HG02943 (cell line): ENCODE measurements at regions not wholly inside any gene's neighbourhood (a gene's known extent, or its start where the extent isn't known, plus 50 kb on each side); places are given as distances from the start of the nearest gene placed in this dataset.

ENCODE experiments used
- ATAC-seq: cut with Tn5 transposase; IDR thresholded peaks from one replicate; pipeline ENCODE4 v1.9.1; 2021; ENCODE audit warnings: mild to moderate bottlenecking, low read depth, moderate library complexity; ENCODE audit not compliant: unreplicated experiment

DNA sequence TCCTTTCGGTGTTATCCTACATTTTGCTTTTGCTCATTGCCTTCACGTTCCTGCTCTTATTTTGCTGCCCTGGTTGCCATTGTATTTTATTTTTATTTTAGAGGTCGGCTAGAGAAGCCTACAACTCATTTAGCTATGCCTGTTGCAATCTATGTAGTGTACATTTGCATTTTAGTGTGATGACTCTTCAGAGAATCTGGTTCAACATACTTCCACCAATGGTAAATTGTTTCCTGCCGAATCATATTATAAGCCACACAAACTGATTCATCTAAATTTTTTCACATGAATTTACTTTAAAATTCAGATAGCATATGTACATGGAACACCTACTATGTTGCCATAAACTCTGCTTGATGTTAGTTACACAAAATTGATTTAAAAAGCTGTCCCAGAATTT, 1596.9 kb downstream of the PLA2G4A start:
- ATAC-seq, result no peak

DNA sequence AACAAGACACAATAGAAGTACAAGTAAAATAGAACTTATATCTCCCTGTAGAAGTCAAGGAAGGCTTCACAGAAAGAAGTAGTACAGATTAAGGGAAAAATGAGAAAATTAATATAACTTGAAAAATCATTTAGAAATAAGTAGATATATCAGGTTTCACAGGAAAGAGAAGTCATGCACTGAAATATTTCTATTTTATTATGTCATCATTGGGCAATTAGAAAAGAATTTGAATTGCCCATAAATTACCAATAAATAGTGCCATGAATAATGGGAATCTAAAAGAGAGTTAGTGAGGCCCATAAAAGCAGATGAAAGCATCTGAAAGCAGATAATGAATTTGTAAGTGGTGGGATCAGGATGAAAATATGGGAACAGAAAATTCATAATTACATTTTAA, 1597.8 kb downstream of the PLA2G4A start:
- no peak for ATAC-seq

DNA sequence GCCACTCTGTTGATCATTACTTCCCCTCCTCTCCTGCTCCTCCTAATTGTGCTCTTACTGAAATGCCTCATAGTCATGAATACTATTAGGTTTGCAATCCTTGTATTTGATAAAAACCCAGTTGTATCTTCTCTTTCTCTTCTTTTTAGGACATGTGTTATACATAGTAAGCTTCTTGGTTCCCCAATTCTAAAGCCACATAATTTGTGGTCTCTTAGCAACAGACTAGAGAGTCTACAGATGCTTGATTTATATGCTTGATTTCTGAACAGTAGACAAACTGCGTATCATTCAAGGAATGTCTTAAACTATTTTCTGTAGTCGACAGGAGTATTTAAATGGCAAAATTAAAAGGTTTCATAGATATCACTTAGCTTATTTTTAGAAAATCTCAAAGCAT, 1598.9 kb downstream of the PLA2G4A start:
- ATAC-seq, result no peak

DNA sequence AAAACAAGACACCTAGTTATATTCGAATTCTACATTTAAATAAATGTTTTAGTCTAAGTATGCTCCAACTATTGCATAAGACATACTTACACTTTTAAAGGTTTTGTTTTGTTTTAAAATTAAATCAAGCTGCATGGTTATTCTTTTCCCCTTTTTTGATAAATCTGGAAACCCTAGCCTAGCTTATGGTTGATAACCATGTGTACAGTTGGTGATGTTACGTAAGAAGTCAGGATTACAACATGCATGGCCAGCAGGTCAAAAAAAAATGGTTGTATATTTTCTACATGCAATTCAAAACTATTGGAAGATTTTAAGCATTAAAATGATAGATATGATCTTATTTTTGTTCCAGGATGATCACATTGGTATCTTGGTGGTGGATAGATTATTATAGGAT, 1600.6 kb downstream of the PLA2G4A start:
- no peak for ATAC-seq

DNA sequence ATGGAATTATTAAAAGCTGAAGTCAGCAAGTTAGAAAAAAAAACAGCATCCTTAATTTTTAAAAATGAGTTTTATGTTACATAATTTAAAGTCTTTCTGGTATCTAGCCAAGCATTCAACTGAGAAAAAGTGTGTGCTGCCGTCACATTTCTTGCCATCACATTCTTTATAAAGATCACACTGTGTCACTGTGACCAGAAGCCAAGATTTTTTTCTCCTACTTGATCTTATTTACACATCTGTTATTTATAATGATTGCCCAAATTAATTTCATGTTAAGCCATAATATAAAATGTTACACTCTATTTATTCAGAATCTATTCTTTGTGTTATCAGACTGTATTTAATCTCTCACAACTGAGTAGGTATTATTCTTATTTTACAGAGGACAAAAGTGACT, 1603.7 kb downstream of the PLA2G4A start:
- ATAC-seq, result no peak

DNA sequence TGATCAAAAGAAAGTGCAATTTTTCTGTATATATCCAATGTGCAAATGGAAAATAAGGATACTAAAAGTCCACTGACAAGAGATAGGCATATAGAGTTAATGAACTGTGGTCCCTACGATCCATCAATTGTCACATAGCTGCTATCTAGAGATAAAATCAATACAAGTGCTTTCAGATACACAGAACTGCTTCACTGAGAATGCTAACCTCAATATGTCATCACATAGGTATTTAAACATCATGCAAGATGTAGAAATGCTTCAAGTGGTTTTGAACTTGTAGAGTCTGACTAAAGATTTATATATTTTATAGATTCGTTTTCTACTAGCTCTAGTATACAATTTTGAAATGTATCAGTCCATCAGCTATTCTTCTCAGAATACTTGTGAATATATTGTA, 1604.7 kb downstream of the PLA2G4A start:
- no peak for ATAC-seq

DNA sequence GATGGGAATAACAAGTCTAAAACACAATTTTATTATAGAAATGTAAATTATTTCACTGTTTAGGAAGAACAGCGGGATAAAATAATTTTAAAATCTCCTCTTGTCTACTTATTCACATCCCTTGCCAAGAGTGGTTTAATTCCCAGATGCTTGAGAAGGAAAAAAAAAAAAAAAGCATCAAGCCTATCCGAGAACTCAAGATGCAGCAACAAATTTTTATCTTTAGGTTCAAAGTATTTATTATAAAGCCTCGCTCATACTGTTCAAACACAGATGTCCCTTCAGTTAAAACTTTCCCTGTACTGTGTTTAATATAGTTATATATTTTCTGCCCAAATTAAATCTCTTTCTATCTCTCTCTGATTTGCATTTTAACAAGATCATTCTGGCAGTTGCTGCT, 1615.8 kb downstream of the PLA2G4A start:
- ATAC-seq, result no peak

DNA sequence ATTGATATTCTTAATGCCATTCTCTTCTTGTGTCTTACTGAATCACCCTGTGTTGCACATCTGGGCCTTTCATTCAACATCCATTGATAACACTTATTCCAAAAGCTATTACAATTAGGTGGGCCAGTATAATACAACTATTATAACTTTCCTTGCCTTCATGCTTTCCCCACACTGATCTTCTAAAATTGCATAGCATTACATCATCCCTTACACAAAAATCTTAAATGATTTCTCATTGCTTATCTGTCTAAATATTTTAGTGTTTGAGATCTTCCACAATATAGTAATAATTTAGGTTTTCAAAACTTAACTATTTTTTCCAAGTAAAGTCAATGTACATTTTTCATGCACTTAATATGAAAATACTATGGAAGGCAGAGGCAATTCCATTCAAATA, 1634.1 kb downstream of the PLA2G4A start:
- ATAC-seq, result no peak

DNA sequence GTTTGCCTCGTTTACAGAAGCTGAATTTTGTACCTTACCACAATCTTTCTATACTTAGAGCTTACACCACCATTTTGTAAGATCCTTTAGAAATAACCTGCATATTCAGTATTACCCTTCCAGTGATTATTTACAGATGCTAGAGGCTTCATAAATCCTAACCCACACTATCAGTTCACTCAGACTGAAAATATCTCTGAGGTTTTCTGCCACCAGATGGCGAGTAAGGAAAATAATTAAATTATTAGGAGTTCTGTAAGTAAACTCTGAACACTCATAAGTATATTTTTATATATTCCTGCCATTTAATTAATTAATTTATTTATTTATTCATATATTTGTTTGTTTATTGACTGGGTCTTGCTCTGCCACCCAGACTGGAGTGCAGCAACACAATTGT, 1635.2 kb downstream of the PLA2G4A start:
- no peak for ATAC-seq

DNA sequence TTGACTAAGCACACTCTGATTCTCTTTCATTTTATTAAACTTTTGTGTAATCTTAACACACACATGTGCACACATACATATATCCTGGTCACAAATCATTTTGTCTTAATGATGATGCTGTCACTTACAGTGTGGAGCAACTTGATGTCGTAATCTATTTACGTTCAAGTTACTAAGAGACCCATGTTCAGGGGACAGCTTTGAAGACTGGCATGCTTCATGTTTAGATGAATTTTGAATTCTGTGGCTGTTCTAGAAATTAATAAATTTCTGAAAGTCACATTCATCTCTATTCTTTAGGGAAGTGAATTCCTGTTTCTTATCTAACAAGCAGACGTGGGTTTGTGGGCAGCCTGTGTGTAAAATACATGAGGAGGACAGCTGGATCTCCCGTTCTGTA, 1637.8 kb downstream of the PLA2G4A start:
- ATAC-seq, result no peak

DNA sequence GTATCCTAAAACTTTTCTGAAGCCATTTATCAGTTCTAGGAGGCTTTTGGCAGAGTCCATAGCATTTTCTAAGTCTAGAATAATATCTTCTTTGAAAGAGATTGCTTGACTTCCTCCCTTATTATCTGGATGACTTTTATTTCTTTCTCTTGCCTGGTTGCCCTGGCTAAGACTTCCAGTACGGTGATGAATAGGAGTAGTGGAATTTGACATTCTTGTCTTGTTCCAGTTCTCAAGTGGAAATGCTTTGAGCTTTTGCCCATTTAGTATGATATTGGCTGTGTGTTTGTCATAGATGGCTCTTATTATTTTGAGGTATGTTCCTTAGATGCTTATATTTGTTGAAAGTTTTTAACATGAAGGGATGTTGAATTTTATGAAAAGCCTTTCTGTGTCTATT, 1647.9 kb downstream of the PLA2G4A start:
- ATAC-seq, result no peak

DNA sequence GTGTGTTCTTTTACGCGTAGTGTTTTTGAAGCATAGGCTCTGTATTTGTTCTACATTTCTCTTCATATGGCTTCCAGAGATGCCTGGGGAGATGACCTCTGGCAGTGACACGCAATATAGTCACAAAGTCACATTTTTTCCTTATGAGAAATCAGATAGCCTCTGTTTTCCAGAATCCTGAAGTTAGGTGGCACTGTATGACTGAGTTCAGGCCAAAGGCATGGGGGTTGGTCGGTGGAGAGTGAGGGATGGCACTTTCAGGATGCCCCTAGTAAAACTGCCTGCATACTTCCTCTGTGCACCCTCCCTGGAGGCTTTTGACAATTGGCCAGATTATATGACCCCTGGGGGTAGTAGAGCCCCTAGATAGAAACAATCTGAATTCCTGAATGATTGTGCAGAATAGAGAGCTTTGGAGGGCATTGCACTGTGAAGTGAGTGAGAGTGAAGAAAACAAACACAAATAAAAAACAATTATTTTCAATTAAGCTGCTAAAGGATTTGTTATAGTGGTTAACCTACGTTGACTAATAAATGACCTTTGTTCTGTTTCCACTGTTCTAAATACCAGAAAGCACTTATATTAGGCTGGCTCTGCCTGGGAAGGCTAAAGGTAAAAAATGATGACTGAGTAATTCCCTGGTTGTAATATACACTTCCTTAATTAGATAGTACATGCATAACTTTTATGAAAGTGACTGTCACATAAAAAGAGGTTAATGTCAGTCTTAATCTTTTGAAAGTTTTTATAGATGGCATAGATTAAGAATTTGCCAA, 1660.8 kb downstream of the PLA2G4A start:
- ATAC-seq, result no peak

DNA sequence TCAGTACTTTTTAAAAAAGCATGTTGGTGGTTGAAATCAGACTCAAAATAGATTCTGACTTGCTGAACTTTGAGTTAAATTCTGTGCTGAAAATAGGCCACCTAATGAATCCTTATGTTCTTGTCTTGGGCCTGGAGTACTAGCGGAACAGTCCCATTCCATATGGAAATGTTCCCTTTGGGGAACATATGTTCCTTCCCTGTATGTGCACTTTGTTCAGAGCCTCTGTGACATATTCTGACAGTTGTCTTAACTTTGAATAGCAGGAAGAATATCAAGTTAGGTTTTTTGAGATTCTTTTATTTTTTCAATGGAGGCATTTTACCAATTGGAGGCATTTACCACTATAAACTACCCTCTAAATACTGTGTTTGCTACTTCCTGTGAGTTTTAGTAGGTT, 1667.8 kb downstream of the PLA2G4A start:
- ATAC-seq, result no peak

DNA sequence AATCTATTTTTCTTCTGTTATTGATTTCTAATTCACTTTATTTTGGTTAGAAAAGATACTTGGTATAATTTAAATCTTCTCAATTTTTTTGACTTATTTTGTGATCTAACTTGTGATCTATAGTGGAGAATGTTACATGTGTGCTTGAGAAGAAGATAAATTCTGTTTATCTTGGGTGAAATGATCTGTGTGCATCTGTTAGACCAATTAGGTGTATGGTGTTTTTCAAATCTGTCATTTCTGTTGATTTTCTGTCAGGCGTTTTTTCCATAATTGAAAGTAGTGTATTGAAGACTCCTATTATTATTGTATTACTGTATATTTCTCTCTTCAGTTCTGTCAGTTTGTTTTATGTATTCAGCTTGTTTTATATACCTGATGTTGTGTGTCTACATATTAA, 1668.3 kb downstream of the PLA2G4A start:
- ATAC-seq, result no peak

DNA sequence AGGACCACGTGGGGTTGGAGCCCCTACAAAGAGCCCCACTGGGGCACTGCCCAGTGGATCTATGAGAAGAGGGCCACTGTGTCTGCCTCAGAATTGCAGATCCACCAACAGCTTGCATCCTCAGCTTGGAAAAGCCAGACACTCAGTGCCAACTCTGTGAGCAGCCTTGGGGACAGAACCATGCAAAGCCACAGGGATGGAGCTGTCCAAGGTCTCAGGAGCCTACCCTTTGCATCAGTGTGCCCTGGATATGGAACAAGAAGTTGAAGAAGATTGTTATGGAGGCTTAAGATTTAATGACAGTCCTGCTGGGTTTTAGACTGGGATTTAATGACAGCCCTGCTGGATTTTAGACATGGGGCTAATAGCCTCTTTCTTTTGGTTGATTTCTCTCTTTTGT, 1670.9 kb downstream of the PLA2G4A start:
- no peak for ATAC-seq

DNA sequence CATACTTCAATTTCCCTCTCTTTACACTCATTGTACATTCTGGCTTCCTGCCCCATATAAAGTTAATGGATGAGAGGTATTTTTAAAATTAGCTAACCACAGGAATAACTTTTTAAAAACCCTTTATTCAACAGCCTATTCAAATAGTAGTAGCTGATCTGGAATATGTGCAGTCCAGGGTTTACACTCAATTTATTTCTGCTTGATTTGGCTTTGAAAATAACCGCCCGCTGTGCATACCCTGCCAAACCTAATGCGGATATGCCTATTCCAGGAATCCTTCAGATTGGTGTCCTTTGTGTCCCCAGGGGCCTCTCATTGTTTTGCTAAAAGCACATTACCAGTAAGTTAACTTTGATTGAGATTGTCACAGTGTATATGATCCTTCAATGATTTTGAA, 1686.2 kb downstream of the PLA2G4A start:
- no peak for ATAC-seq

DNA sequence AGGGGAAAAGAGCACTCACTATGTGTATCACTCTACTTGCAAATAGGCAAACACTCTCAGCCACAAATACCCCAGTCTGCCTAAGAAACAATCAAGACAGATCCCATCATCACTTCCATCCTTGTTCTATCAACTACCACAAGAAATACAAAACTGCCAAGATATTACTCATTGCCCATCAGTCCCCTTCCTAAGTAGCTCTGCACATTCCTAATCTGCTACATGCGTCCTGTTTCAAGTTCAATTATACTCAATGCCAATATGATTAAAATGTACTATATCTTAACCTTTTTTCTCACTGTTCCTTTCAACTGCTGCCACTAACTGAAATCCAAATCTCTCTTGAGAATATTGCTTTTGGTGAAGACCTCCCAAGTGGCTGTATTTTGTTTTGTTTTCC, 1688.4 kb downstream of the PLA2G4A start:
- ATAC-seq, result no peak

DNA sequence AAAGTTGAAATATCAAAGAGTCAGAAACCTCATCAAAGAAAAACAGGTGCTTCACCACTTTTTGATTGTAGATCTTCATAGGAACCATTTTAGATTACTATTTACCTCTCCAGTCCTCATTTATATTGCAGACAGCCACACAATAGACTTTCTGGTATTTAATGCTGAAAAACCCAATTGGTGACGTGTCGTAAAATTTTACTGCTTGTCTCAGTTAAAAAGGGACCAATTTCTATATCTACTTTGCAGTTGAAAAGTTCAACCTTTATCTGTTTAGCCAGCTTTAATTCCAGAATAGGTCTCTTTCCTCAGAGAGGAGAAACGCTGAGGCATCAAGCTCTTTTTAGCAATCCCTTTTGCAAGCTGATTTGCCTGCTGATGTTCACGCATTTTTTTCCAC, 1722.4 kb downstream of the PLA2G4A start:
- no peak for ATAC-seq

DNA sequence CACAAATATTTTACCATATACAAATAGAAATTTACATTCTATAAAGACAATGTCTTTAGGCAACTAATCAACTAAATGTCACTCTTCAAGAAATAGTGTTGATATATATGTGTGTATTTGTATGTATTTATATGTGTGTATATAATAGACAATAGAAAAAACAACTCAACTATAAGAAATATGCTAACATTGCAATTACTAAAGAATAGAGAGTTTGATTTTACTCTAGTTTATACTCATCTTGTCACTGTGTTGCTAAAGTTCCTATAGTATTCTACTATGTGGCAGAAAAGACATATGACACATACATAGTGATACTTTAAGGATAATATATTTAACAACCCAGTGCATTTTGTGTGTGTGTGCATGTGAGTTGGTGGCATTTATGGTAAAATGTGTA, 1728.3 kb downstream of the PLA2G4A start:
- ATAC-seq, result no peak

DNA sequence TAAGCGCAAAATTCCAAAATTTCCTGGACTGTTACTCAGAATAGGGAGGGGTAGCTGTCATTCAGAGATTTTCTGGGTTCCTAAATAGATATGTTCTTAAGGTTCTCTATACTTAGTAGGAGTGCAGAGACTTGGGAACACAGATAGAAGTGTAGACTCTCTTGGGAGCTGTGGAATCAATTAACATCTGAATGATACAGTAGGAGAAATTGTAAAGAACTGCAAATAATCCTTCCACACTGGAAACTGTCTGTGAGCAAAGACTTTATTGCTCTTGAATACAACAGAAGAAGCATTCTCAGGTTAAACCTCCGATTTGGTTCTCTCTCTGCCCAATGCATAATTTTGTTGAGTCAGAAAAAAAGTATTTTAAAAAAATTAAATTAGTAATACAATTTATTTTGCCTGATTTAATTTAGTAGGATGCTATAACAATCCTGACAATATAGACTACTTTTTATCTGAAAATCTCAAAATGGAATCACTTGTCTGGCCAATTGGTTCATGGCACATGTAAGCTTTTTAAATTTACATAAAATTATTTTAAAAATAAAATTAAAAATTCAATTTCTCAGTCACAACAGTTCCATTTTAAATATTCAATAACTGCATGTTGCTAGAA, 1754.3 kb downstream of the PLA2G4A start:
- ATAC-seq, result no peak

DNA sequence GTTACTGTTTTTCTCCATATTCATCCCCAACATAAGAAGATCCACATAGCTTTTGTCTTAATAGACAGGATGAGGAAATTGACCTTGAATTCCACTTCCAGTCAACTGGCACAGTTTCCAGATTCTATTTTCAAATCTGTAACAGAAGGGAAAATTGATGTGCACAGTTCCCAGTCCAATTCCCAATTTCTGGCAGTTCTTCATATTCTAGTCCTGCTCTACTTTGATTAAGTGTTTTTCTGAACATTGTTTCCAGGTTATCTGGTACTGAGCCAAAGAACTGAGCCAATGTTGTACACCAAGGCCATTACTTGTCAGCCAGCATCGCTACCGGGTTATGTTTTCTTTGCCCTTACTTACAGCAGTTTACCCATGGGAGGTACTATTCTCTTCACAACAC, 1755.4 kb downstream of the PLA2G4A start:
- no peak for ATAC-seq

DNA sequence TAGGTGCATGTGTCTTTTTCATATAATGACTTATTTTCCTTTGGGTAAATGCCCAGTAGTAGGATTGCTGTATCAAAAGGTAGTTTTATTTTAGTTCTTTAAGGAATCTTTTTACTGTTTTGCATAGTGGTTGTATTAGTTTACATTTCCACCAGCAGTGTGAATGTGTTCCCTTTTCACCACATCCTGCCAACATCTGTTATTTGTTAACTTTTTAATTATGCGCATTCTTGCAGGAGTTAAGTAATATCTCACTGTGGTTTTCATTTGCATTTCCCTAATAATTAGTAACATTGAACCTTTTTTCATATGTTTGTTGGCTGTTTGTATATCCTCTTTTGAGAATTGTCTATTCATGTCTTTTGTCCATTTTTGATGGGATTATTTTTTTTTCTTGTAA, 1761.9 kb downstream of the PLA2G4A start:
- ATAC-seq, result no peak
